OCI-LY7 (cell line): ENCODE measurements at regions not wholly inside any gene's neighbourhood (a gene's known extent, or its start where the extent isn't known, plus 50 kb on each side); places are given as distances from the start of the nearest gene placed in this dataset.

Experiments used
- BruUV-seq: library from RNA; stranded (reverse); fragments of 400-500 nt; replicated peaks from 2 replicates; lab custom pipeline; 2021; lab: Mats Ljungman, UMichigan
- CTCF ChIA-PET: fragments of 300-600 bp; sonication (Branson Sonifier 250); formaldehyde crosslinking; loops from one replicate; lab custom pipeline; 2022; ENCODE audit warnings: antibody characterized with exemption; ENCODE audit not compliant: unreplicated experiment; lab: Charles Lee
- POLR2A ChIA-PET: fragments of 300-600 bp; sonication (Branson Sonifier 250); formaldehyde crosslinking; loops from one replicate; lab custom pipeline; 2022; ENCODE audit warnings: antibody characterized with exemption; lab: Charles Lee
- DNase-seq: peaks from one replicate; pipeline ENCODE4 v3.0.0-alpha.2; 2015; ENCODE audit warnings: low spot score
- H2AFZ ChIP-seq: fragments of 200-600 bp; sonication (generic), shearing (Covaris generic); 2 replicates; pipeline ENCODE4 v1.6.1; 2014; ENCODE audit warnings: mild to moderate bottlenecking, antibody characterized with exemption, low read length, moderate library complexity
- H3K27ac ChIP-seq: fragments of 200-600 bp; sonication (generic); 2 replicates; pipeline ENCODE4 v1.5.1; 2014; ENCODE audit warnings: mixed run types, low read depth, mild to moderate bottlenecking, moderate library complexity, low read length, inconsistent platforms; ENCODE audit not compliant: poor library complexity, severe bottlenecking
- H3K36me3 ChIP-seq: fragments of 200-600 bp; sonication (generic); 2 replicates; pipeline ENCODE4 v1.6.1; 2014; ENCODE audit warnings: mild to moderate bottlenecking, antibody characterized with exemption, low read length, moderate library complexity, mixed read lengths; ENCODE audit not compliant: insufficient read depth
- H3K4me1 ChIP-seq: fragments of 200-600 bp; sonication (generic); 2 replicates; pipeline ENCODE4 v1.5.1; 2014; ENCODE audit warnings: mild to moderate bottlenecking, low read length; ENCODE audit not compliant: insufficient read depth, poor library complexity, severe bottlenecking
- H3K4me2 ChIP-seq: fragments of 200-600 bp; sonication (generic); 2 replicates; pipeline ENCODE4 v1.6.1; 2014; ENCODE audit warnings: mild to moderate bottlenecking, low read length
- H3K4me3 ChIP-seq: fragments of 200-600 bp; sonication (generic); 2 replicates; pipeline ENCODE4 v1.5.1; 2014; ENCODE audit warnings: mild to moderate bottlenecking, low read depth, low read length; ENCODE audit not compliant: poor library complexity, severe bottlenecking
- H3K79me2 ChIP-seq: fragments of 200-600 bp; sonication (generic); 2 replicates; pipeline ENCODE4 v1.6.1; 2016; ENCODE audit warnings: low read depth, mild to moderate bottlenecking, low read length, moderate library complexity, mixed read lengths; ENCODE audit not compliant: insufficient read depth
- H3K9me2 ChIP-seq: fragments of 200-600 bp; sonication (generic); 2 replicates; pipeline ENCODE4 v1.6.1; 2016; ENCODE audit warnings: mild to moderate bottlenecking, low read length, mixed read lengths; ENCODE audit not compliant: insufficient read depth
- H3K9me3 ChIP-seq: fragments of 200-600 bp; sonication (generic); 2 replicates; pipeline ENCODE4 v1.6.1; 2014; ENCODE audit warnings: mild to moderate bottlenecking, mixed run types, low read length, mixed read lengths
- H4K20me1 ChIP-seq: fragments of 200-600 bp; sonication (generic); 2 replicates; pipeline ENCODE4 v1.6.1; 2014; ENCODE audit warnings: mild to moderate bottlenecking, antibody characterized with exemption, low read length, moderate library complexity, mixed read lengths; ENCODE audit not compliant: insufficient read depth
- EZH2phosphoT487 ChIP-seq: fragments of 200-600 bp; sonication (generic); IDR thresholded peaks from 2 replicates; pipeline ENCODE4 v1.6.1; 2018; ENCODE audit warnings: low read depth, borderline replicate concordance, mild to moderate bottlenecking, mixed run types, antibody characterized with exemption, low read length, moderate library complexity, mixed read lengths
- intact Hi-C: fragments of 100-400 bp; cut with micrococcal nuclease; formaldehyde crosslinking; loops from one replicate; pipeline ENCODE4 v1.10.0; 2022; ENCODE audit not compliant: unreplicated experiment
- TF ChIP-seq, protein P1 (sequence below): fragments of 200-600 bp; sonication (generic); conservative IDR thresholded peaks from 2 replicates; pipeline ENCODE4 v1.5.1; 2014; ENCODE audit warnings: mild to moderate bottlenecking, antibody characterized with exemption, low read length, moderate library complexity, mixed read lengths

DNA sequence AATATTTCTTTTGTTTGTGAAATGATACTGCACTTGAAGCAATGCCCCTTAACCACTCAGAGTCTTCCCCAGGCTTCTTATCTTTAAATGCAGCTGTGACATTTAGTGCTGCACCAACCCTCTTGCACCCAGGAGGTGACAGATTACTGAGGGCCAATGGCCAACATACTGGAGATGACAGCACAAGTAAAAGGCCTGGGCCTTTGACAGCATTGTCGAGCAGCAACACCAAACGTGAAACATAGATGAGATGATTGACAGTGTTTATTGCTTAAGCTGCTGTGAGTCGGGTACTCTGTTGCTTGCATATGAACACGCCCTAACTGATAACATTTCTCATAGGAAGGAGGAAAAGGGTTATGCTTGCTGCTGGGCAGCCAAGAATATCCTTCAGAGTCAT is 80.3 kb downstream of the THNSL2 start:
- Histone ChIP-seq H3K9me3 (no peaks in the 10 kb centered on the region), H3K79me2 (no peaks in the 10 kb centered on the region), H3K36me3 (no peaks in the 10 kb centered on the region), H3K4me1 (no peaks in the 10 kb centered on the region), H4K20me1 (no peaks in the 10 kb centered on the region), H3K4me3 (no peak overlapping the region), H3K27ac (no peak overlapping the region), H3K4me2 (no peak overlapping the region), H2AFZ (no peak overlapping the region), H3K9me2 (no peaks in the 10 kb centered on the region)
- CTCF ChIA-PET, result no interaction called here
- TF ChIP-seq, protein P1, sequence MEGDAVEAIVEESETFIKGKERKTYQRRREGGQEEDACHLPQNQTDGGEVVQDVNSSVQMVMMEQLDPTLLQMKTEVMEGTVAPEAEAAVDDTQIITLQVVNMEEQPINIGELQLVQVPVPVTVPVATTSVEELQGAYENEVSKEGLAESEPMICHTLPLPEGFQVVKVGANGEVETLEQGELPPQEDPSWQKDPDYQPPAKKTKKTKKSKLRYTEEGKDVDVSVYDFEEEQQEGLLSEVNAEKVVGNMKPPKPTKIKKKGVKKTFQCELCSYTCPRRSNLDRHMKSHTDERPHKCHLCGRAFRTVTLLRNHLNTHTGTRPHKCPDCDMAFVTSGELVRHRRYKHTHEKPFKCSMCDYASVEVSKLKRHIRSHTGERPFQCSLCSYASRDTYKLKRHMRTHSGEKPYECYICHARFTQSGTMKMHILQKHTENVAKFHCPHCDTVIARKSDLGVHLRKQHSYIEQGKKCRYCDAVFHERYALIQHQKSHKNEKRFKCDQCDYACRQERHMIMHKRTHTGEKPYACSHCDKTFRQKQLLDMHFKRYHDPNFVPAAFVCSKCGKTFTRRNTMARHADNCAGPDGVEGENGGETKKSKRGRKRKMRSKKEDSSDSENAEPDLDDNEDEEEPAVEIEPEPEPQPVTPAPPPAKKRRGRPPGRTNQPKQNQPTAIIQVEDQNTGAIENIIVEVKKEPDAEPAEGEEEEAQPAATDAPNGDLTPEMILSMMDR, result no peak
- TF ChIP-seq EZH2phosphoT487, result no peak
- BruUV-seq, result no TSS peak
- no peak for DNase-seq
- POLR2A ChIA-PET, result no interaction called here
- intact Hi-C loops, result no loop called here

DNA sequence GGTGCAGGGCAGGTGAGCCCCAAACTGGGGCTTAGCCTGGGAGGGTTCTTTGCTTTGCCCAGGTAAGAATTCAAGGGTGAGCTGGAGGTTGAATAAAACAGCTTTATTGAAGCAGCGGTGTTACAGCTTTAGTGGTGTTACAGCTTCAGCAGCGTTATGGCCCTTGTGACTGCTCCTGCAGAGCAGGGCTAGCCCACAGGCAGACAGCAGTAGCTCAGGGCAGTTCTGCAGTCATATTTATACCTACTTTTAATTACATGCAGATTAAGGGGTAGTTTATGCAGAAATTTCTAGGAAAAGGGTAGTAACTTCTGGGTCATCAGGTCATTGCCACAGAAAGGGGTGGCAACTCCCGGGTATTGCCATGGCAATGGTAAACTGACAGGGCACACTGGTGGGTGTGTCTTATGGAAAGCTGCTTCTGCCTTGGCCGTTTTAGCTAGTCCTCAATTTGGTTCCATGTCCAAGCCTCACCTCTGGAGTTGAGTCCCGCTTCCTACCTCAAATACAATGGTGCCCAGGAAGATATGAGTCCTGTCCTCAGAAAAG is 78.2 kb downstream of the THNSL2 start:
- intact Hi-C loops, result no loop called here
- Histone ChIP-seq H3K4me3 (no peak overlapping the region), H3K36me3 (no peaks in the 10 kb centered on the region), H3K4me1 (no peaks in the 10 kb centered on the region), H3K4me2 (no peak overlapping the region), H4K20me1 (no peaks in the 10 kb centered on the region), H3K9me2 (no peaks in the 10 kb centered on the region), H2AFZ (no peak overlapping the region), H3K9me3 (no peaks in the 10 kb centered on the region), H3K79me2 (no peaks in the 10 kb centered on the region), H3K27ac (no peak overlapping the region)
- ChIA-PET POLR2A (interaction anchor here (0.6 kb wide), 1 partner anchor 213 kb away, joined by 4 read pairs; no protein-coding TSS in a partner anchor), CTCF (no interaction called here)
- no peak for DNase-seq
- no peak for TF ChIP-seq EZH2phosphoT487
- TF ChIP-seq, protein P1, result no peak
- no TSS peak for BruUV-seq

DNA sequence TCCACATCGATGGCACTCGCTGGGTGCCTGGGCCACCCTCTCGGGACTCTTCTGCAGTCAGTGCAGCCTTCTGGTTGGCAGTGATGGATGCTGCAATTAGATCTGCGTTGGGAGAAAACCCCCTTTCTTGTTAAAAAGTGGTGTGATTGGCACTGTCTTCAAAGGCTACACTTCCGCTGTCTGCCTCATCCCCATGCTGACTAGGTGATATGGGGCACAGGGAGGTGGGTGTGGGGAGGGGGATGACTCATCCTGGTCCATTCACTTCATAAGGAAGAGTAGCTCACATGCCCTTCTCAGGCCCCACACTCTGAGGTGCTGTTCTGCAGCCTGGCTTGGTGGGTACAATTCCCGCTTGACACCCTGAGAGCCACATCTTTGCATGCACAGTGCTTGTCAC is 77.4 kb downstream of the THNSL2 start:
- Histone ChIP-seq H4K20me1 (no peaks in the 10 kb centered on the region), H3K36me3 (no peaks in the 10 kb centered on the region), H3K79me2 (no peaks in the 10 kb centered on the region), H3K4me2 (no peak overlapping the region), H3K9me2 (no peaks in the 10 kb centered on the region), H3K27ac (no peak overlapping the region), H2AFZ (no peak overlapping the region), H3K4me1 (no peaks in the 10 kb centered on the region), H3K4me3 (no peak overlapping the region), H3K9me3 (no peaks in the 10 kb centered on the region)
- DNase-seq, result no peak
- TF ChIP-seq, protein P1, result no peak
- TF ChIP-seq EZH2phosphoT487, result no peak
- POLR2A ChIA-PET, result no interaction called here
- CTCF ChIA-PET, result no interaction called here
- intact Hi-C loops, result no loop called here
- no TSS peak for BruUV-seq
